OCI-M1 (cell line): ENCODE measurements at regions not wholly inside any gene's neighbourhood (a gene's known extent, or its start where the extent isn't known, plus 50 kb on each side); places are given as distances from the start of the nearest gene placed in this dataset.

Experiments used
- DNase-seq: peaks from one replicate; lab custom pipeline; 2025; lab: John Stamatoyannopoulos, UW

DNA sequence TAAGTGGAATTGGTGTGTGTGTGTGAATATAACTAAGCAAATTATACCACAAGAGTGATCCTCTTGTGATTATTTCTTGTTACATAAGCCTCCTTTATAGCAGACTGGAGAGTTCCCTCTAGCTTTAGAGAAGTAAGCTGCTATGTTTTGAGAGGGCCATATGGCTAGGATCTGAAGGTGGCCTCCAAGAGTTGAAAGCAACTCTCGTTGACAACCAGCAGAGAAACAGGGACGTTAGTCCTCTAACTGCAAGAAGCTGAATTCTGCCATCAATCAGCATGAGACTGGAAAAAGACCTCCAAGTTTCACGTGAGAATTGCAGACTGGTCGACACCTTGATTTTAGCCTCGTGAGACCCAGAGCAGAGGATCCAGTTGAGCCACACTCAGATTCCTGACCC is 278.5 kb upstream of the ZNF717 start:
- DNase-seq: no peak

DNA sequence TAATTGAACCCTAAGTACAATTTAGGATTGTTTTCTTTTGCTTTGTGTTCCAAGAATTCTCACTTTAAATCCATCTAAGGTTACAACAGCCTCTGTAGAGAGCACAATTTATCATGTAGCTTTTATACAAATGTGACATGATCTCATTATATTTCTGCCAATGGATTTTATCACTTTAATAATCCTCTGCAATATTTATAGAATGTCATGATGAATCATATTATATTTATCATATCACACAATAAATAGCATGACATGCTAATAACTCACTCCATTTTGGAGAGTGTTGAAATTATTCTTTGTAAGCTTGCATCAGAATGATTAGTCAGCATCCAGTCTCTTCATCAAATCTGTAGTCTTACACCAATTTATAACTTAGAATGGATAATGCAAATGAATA is 280.6 kb upstream of the ZNF717 start:
- no peak for DNase-seq

DNA sequence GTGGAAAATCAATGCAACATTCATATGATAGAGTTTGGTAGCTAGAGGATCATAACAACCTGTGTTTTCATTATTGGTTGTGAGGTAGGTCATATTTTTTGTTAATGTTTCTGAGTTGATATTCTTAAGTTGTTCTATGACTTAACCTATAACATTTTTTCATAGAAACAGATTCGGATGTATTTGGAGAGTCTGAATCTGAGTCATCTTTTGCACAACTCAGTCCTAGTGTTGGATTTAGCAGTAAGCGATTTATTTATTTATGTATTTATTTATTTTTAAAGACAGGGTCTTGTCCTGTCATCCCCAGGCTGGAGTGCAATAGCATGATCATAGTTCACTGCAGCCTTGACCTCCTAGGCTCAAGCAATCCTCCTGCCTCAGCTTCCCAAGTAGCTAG is 292.8 kb upstream of the ZNF717 start:
- no peak for DNase-seq

DNA sequence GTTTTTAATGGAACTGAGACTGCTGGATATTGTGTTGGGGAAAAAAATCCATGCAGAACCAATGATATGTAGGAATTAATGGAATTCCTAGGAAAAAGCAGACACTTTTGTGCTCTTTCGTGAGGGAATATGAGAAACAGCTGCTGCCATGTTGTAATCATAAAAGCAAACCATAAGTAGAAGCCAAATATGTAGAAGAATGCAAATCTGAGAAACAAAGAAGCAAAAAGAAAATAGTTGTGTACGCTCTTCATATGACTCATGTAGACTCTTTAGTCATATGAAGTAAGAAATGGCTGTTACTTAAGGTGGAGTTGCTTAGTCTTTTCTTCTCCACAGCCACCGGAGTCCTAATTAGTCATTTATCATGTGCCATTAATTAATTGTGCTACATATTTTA is 298.6 kb upstream of the ZNF717 start:
- no peak for DNase-seq

DNA sequence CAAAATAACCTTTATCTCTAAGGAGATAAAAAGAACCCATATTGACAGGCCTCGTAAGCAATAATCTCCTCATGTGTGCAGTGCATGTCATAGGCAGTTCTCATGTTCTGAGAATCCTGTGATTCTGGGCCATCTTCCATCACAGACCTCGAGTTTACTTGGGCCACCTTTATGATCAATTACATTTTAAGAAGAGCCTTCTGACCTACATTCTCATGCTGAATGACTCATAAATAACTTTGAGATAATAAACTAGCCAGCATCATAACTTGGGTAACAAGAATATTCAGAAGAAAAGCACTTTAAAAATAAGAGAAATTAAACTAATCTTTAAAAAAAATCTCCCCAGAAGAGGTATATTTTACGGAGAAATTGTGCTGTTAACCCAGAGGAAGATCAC is 310.7 kb upstream of the ZNF717 start:
- DNase-seq: no peak

DNA sequence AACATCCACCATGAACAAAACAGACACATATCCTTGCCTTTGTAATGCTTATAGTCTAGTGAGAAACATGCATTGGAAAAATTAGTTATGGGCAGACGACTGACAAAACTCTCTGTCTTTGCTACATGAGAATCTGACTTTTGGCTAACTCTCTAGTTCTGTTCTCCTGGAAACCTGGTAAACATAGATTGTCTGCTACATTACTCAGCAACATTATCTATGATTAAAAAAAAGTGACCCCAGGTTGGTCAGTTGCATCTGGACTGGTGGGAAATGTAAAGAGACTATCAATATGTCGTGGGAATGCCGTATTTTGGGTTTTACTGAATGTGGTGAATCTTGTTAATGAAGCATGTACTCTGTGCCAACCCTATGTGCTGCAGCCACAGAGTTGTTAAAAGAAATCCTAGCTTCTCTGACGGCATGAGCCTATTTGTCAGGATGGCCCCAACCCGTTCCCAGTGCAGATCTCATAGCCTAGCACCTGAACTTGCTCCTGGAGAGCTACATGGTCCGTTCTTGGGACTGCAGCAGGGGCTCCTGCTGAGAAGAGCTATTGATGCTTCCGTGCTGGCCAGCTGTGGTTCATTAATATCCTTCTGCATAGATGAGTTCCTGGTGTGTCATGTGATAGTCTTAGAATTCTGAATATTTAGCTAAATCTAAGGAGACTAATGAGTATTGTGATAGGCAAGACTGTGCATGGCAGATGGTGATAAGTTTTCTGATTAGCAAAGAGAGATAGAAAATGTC is 311.7 kb upstream of the ZNF717 start:
- no peak for DNase-seq

DNA sequence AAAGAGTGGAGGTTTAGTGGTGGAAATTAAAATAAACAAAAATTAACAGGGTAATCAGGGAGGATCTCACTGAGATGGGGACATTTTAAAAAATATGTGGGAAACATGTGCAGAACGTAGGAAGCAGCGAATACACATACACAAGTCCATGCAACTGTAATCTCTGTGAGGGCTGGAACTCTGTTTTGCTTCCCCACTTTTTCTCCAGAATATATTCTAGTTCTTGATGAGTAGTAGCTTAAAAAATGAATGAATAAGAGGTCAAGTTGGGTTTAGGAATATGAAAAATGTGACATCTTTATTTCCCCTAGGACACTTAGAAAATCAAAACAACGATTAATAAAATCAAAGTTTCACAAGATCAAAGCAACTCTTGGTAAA is 312.2 kb upstream of the ZNF717 start:
- DNase-seq: no peak

DNA sequence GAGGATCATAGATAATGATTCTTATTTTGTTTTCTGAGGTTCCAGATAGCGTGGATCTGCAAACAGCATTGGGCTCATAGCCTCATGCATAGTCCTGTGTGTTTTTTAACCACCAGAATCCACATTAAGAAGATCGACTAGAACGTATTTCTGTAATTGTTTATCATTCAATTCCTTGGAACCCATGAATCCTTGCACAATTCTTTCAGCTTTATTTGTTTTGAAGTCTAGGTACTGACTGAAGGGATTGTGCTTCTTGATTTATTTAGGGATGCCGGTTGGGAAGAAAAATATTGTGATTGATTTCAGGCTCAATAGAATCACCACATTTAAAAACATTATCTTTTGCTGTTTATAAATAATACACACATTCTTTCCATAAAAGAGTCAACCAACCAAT is 314.6 kb upstream of the ZNF717 start:
- no peak for DNase-seq

DNA sequence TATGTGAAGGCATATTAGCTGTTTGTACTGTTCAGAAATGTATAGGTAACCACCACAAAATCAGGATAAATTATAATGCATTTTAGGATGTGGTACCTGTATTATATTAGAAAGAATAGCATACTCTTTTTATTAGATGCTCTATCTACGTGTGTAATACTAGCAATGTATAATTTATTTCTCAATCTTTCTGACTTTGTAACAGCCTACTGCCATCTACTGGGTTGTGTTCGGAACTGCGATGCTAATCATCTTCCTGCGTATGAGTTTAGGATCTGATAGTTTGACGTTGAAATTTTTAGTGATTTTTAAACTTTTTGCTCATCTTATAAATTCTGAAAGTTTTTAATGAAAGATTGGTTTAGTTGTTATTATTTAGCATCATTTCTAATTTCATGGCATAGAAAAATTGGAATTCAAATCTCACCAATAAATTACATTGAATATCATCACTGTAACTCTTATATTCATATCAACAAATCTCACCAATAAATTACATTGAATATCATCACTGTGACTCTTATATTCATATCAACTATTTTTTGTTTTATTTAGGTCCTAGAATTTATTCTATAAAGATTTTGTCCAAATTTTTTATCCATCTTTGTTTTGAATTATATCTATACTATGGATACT is 322.7 kb upstream of the ZNF717 start:
- peak; percentile 39 for DNase-seq

DNA sequence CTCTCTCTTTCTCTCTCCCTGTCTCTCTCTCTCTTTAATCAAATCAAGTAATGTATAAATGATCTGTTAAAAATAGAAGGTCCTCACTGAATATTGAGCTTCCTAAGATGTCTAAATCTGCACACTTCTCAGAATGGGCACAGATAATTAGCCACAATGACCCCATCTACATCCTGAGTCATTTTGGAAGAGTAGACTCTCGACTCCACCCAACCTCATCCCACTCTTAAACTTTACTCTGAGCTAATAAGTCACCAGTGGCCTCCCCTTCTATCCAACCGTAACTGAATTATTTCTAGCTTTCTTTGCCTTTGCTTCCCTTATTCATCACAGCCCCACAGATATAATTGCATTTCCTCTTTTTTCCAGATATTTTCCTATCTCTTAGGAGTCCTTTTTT is 326.5 kb upstream of the ZNF717 start:
- no peak for DNase-seq

DNA sequence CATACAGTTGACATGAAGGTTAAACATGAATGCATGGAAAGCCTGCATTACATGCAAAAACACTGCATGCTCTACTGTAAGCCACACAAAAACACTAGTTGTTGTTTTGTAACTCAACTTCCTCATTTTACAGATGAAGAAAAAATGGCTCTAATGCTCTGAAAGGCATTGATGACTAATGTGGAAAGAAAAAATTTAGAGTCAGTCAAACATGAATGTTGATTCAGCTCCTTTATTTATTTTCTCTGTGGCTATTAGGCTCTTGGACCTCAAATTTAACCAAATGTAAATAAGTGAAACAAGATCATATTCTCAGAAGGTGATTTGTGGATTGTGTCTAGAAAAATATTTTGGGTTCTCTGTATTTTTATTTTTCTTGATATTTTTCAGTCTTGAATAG is 336.7 kb upstream of the ZNF717 start:
- peak; percentile 41 for DNase-seq

DNA sequence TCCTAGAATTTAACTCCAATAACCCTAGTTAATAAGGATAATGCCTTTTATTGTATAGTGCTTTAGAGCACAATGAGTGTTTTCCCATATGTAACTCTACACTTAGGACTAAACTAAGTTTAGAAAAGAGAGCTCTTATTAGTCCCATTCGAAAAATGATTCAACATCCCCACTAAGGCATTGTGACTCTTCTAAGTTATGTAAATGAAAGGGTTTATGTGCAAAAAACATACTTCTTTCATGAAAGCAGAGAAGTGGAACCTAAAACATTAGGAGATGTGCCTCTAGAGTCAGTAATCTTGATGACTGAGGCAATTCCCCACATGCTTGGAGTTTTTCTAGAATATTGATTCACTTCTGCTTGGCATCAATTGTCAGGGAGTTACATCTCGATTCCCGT is 344.1 kb upstream of the ZNF717 start:
- DNase-seq: no peak

DNA sequence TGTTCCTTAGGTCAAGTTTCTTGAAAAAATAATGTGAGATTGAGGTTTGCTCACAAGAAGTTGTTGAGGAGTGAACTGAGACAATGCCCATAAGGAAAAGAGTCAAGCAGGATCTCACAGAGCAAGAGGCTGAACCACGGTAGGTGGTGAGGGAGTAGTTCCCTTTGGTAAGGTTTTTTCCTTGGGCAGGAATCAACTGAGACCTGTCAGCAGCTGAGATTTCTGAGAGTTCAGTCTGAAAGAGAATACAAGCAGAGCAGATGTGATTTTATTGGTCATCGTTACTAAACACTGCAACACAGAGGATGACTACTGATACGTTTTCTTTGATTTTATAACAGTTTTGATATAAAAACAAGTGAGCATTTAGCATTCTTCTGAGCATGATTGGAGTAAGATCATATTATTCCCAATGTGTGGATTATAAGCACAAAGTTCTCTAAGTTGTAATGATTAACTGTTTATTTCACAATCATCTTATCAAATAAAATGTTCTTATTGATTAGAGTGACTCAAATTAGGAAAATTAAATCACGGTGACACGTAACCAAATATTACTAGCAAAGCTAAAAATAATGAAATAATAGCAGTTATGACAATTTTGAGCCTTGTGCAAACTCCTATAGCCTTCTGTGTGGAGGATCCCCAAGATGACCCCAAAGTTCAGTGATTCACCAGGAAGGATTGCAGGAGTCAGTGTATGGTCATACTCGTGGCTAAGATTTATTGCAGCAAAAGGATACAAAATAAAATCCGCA is 346.2 kb upstream of the ZNF717 start:
- no peak for DNase-seq

DNA sequence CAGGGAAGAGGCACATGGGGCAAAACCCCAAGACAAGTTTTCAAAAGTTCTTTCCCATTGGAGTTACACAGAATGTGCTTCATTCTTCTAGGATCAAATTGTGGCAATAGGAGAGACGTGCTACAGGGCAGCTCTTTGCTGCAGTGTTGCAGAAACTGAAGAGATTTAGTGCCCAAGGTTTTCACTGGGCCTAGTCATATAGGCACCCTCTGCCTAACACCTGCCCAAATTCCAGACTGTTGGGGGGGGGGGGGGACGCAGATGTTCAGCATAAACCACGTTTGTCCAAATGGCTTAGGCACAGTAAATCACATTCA is 346.8 kb upstream of the ZNF717 start:
- no peak for DNase-seq

DNA sequence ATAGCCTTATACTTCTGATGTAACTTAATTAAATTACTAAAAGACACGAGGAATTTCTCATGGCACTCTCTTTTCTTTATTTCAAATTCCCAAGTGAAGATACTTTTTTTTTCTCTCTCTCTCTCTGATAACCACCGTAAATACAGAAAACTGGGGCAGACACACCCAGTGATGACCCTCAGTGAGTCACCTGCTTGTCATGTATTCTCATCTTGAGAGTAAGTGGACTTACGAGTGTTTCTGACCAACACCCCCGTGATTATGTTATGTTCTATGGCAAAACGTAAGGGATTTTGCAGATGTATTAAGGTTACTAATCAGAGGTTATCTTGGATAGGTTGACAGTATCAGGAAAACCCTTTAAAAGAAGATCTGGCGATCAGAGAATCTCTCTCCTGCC is 348.8 kb upstream of the ZNF717 start:
- no peak for DNase-seq

DNA sequence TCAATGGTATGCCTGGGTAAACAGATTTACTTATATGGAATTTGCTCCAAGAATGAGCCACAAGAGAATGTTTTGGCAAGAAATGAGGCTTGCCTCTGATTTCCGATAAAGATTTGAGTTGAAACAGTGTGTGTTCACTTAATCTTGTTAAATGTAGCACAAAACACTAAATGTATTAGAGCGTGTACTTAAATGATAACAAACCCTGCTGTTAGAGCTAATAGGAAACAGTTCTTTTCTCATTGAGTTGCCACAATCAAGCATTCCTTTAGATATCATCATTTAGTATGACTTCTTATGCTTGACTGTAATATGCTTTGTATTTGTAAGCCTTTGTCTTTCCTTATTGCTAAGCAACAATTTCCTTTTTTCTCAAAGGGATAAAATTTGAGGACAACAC is 353.6 kb upstream of the ZNF717 start:
- DNase-seq: no peak

DNA sequence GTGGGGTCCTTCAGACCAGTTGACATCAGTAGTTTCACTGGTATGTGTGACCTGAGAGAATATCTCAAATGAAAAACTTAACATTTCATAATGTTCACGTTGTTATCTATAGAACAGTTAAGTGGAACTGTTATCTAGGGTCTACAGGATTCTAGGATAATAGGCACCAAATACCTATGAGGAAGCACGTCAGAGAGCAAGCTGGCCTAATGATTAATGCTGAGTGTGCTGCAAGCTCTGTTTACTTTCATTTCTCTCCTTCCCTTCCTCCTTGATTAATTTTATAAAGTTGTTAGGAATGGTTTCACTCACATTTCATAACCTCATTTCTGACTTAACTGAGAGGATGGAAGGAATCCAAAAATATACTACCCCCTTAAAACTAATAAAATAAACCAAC is 362.5 kb upstream of the ZNF717 start:
- DNase-seq: no peak

DNA sequence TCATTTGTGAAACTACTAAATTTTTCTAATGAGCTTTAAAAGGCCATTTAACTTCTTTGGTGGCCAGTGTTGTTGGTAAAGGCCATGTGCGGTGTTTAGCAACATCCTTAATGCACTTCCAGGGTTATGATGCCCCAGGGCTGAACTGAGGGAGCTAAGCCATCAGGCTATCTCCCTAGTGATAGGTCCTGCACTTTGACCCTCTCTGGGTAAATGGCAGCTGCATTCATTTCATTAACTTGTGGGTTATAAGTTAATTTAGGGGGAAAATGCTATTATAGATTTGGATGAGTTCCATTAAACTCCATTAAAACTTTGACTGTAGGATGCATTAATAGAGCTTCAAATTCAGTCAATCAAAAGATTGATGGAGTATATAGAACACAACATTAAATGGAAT is 366.7 kb upstream of the ZNF717 start:
- DNase-seq: no peak

DNA sequence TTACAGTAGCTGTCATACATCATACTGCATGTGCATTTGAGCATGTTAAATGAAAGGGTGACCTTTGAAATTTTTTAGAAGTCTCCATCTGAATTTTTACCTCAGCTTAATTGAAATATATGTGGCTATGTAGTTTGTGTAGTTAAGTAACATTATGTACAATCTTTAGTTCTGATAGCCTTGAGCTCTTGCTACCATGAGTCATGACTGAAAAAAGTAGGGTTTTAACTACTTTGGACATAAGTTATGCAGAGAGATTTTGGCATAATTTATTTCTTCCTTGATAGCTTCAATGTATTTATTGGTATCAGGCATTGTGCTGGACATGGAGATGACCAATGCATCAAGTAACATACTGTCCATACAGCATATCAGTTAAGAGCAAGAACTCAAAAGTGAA is 376.5 kb upstream of the ZNF717 start:
- DNase-seq: no peak

DNA sequence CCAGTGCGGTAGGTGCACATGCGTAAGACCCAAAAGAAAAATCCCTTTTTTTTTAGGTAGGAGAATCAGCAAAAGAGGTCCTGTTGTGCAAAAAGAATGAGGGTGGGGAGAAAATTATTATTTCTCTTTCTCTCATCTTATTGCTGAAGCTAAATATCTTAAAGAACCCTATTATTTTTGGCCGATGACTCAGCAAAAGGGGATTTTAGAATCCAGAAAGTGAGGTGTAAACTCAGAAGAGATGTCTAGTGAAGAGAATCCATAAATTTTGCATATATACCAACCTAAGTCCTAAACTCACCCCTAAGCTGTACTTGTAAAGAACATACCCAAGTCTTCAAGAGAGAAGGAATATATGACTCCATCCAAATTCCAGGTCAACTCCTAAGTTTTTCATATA is 386.3 kb upstream of the ZNF717 start:
- no peak for DNase-seq

DNA sequence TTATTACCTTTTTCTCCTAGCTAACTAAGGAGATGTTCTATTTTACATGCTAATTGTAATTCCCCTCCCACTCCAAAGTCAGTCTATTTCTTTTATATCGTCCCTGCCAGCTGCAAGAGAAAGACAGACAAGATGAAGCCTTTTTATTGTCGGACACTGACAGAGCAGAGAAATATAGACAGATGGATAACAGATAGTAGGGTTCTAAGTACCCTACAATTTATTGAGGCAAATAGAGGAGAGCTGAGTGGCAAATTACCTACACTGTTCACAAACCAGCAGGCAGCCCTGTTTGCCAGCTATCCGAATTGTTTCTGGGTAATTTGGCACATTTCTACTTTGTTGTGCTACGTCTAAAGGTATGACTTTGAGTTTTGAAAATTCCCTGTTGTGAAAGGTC is 392.3 kb upstream of the ZNF717 start:
- DNase-seq: no peak

DNA sequence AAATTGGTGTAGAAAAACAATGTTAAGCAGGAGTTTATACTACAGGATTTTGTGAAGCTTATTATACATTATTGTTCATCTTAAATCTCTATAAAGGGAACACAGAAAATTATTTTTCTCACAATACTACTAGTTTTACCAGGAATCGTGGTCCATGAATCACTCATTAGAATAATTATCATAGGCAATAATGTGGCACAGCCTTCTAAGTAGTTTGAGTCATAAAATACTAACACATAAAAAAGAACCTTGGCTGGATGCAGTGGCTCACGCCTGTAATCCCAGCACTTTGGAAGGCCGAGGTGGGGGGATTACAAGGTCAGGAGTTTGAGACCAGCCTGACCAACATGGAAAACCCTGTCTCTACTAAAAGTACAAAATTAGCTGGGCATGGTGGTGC is 393.1 kb upstream of the ZNF717 start:
- DNase-seq: no peak

DNA sequence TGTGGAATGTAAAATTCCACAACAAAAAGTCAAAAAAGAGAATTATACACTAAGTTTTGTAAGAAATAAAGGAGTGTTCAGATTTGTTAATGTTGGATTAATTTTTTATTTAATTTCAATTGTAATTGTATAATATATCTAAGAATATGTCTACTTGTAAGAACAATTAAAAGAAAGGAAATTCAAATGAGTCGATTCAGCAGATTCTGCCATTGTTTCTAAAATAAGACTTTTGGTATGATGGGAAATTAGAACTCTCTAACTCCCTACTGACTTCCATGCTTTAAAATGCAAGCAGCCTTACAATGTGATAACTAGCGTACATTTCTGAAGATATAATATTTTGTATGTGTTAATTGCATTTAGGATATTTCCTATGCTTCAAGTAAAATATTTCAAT is 395.9 kb upstream of the ZNF717 start:
- DNase-seq: no peak

DNA sequence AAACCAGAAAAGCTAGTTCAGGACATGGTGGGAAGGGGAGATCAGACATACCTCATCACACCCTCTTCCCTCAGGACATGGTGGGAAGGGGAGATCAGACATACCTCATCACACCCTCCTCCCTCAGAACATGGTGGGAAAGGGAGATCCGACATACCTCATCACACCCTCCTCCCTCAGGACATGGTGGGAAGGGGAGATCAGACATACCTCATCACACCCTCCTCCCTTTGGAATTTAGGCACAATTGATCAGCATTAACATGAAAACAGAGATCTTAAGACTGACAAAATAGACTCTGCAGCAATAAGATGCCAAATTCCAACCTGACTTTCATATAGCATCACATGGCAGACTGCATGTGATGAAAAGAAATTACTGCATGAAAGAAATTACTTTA is 412.7 kb upstream of the ZNF717 start:
- DNase-seq: no peak
